H1 (cell line): ENCODE measurements at regions not wholly inside any gene's neighbourhood (a gene's known extent, or its start where the extent isn't known, plus 50 kb on each side); places are given as distances from the start of the nearest gene placed in this dataset.

Experiments
- CTCF ChIA-PET: fragments of 300-600 bp; sonication (Branson Sonifier 250); formaldehyde crosslinking; loops from one replicate; lab custom pipeline; 2021; ENCODE audit not compliant: partially characterized antibody; lab: Charles Lee
- POLR2A ChIA-PET: fragments of 300-600 bp; sonication (Branson Sonifier 250); formaldehyde crosslinking; loops from one replicate; lab custom pipeline; 2021; ENCODE audit warnings: inconsistent platforms; ENCODE audit not compliant: partially characterized antibody; lab: Charles Lee
- DNase-seq, 2 experiments: peaks; one replicate each; pipeline versions ENCODE4 v3.0.0 to v3.0.0-alpha.2; 2010 to 2022; ENCODE audit warnings: low spot score in 2 of 2, low read depth in 1 of 2, mixed read lengths in 1 of 2
- FAIRE-seq: peaks from 2 replicates; lab custom pipeline; 2011; peaks lifted over from hg19 to GRCh38; lab: Jason Lieb, UNC
- H2AFZ ChIP-seq: 2 replicates; pipeline ENCODE4 v1.8.1; 2012; ENCODE audit warnings: low read length, inconsistent platforms
- H2AK5ac ChIP-seq: 2 replicates; pipeline ENCODE4 v1.6.1; 2013; ENCODE audit warnings: low read depth, low read length
- H2BK120ac ChIP-seq: replicated peaks from 2 replicates; pipeline ENCODE3; 2013; ENCODE audit warnings: low read depth, low read length, inconsistent platforms
- H2BK12ac ChIP-seq: 2 replicates; pipeline ENCODE4 v1.6.1; 2013; ENCODE audit warnings: low read depth, low read length
- H2BK15ac ChIP-seq: 2 replicates; pipeline ENCODE4 v1.6.1; 2013; ENCODE audit warnings: low read length
- H2BK20ac ChIP-seq: 2 replicates; pipeline ENCODE4 v1.6.1; 2013; ENCODE audit warnings: low read length
- H2BK5ac ChIP-seq: 2 replicates; pipeline ENCODE4 v1.6.1; 2013; ENCODE audit warnings: low read depth, low read length
- H3K14ac ChIP-seq: 2 replicates; pipeline ENCODE4 v1.6.1; 2013; ENCODE audit warnings: inconsistent platforms; ENCODE audit not compliant: insufficient read length
- H3K18ac ChIP-seq: 2 replicates; pipeline ENCODE4 v1.6.1; 2013; ENCODE audit warnings: low read length; ENCODE audit errors: extremely low read depth
- H3K23ac ChIP-seq: 2 replicates; pipeline ENCODE4 v1.6.1; 2013; ENCODE audit warnings: inconsistent platforms; ENCODE audit not compliant: insufficient read length
- H3K23me2 ChIP-seq: 2 replicates; pipeline ENCODE4 v1.6.1; 2013; ENCODE audit warnings: low read depth, low read length
- H3K27ac ChIP-seq: 2 replicates; pipeline ENCODE4 v1.6.1; 2011; ENCODE audit warnings: low read depth, low read length, inconsistent platforms
- H3K27me3 ChIP-seq, 4 experiments: replicated peaks in 1 of 4; 1 replicate in 1 of 4; 2 replicates in 3 of 4; pipeline versions ENCODE4 v1.6.1 to v1.8.1; 2011 to 2013; ENCODE audit warnings: low read length in 3 of 4, mild to moderate bottlenecking in 3 of 4, inconsistent platforms in 2 of 4, mixed read lengths in 2 of 4, moderate library complexity in 1 of 4; ENCODE audit not compliant: control insufficient read depth in 3 of 4, insufficient read depth in 3 of 4; ENCODE audit errors: extremely low read depth in 1 of 4
- H3K36me3 ChIP-seq, 4 experiments: 2 replicates each; pipeline versions ENCODE4 v1.6.1 to v1.8.1; 2011 to 2013; ENCODE audit warnings: mild to moderate bottlenecking in 4 of 4, low read length in 3 of 4, moderate library complexity in 2 of 4, control low read depth in 1 of 4, inconsistent platforms in 1 of 4; ENCODE audit not compliant: insufficient read depth in 4 of 4, control insufficient read depth in 2 of 4
- H3K4ac ChIP-seq: replicated peaks from 2 replicates; pipeline ENCODE3; 2013; ENCODE audit warnings: low read length, low read depth, mixed read lengths, inconsistent platforms; ENCODE audit not compliant: insufficient read length
- H3K4me1 ChIP-seq, 4 experiments: replicated peaks in 1 of 4; 1 replicate in 1 of 4; 2 replicates in 3 of 4; pipeline versions ENCODE4 v1.6.1 to v1.8.1; 2011 to 2013; ENCODE audit warnings: low read length in 3 of 4, inconsistent platforms in 2 of 4, mixed read lengths in 1 of 4; ENCODE audit not compliant: insufficient read depth in 4 of 4, control insufficient read depth in 3 of 4
- H3K4me2 ChIP-seq, 2 experiments: 2 replicates each; pipeline versions ENCODE4 v1.6.1 to v1.8.1; 2011 to 2013; ENCODE audit warnings: low read depth in 2 of 2, low read length in 2 of 2, control low read depth in 1 of 2, inconsistent platforms in 1 of 2, mild to moderate bottlenecking in 1 of 2; ENCODE audit not compliant: insufficient read depth in 1 of 2
- H3K4me3 ChIP-seq, 4 experiments: fragments of 200-600, 300-600 bp in 1 of 4; sonication (generic), shearing (Covaris generic), sonication (Bioruptor Twin) in 1 of 4; 2 replicates each; pipeline versions ENCODE4 v1.5.1 to v1.8.1; 2011 to 2016; ENCODE audit warnings: low read length in 4 of 4, low read depth in 3 of 4, control low read depth in 2 of 4, inconsistent platforms in 2 of 4, mild to moderate bottlenecking in 2 of 4, mixed read lengths in 1 of 4, moderate library complexity in 1 of 4; ENCODE audit not compliant: insufficient read depth in 2 of 4; ENCODE audit errors: extremely low read depth in 1 of 4
- H3K56ac ChIP-seq: replicated peaks from 2 replicates; pipeline ENCODE3; 2013; ENCODE audit warnings: low read depth, mild to moderate bottlenecking, mixed read lengths, low read length, inconsistent platforms; ENCODE audit not compliant: insufficient read length
- H3K79me1 ChIP-seq: 2 replicates; pipeline ENCODE4 v1.6.1; 2013; ENCODE audit warnings: low read depth, low read length, control low read depth
- H3K79me2 ChIP-seq, 2 experiments: 2 replicates each; pipeline versions ENCODE4 v1.6.1 to v1.8.1; 2012 to 2013; ENCODE audit warnings: low read length in 2 of 2, mild to moderate bottlenecking in 2 of 2, inconsistent platforms in 1 of 2; ENCODE audit not compliant: insufficient read depth in 2 of 2, control insufficient read depth in 1 of 2
- H3K9ac ChIP-seq, 4 experiments: replicated peaks in 1 of 4; 1 replicate in 1 of 4; 2 replicates in 3 of 4; pipeline versions ENCODE4 v1.6.1 to v1.8.1; 2011 to 2013; ENCODE audit warnings: low read depth in 3 of 4, low read length in 3 of 4, control low read depth in 2 of 4, mild to moderate bottlenecking in 2 of 4, moderate library complexity in 2 of 4, inconsistent platforms in 1 of 4; ENCODE audit errors: extremely low read depth in 1 of 4
- H3K9me3 ChIP-seq, 2 experiments: 2 replicates each; pipeline versions ENCODE4 v1.6.1 to v1.8.1; 2012 to 2013; ENCODE audit warnings: mild to moderate bottlenecking in 2 of 2, moderate library complexity in 2 of 2, control low read depth in 1 of 2, inconsistent platforms in 1 of 2, low read depth in 1 of 2, low read length in 1 of 2, mixed read lengths in 1 of 2; ENCODE audit not compliant: insufficient read depth in 2 of 2
- H4K20me1 ChIP-seq, 2 experiments: replicated peaks in 1 of 2; 2 replicates each; pipeline versions ENCODE3 to v1.8.1; 2011 to 2013; ENCODE audit warnings: inconsistent platforms in 2 of 2, low read length in 2 of 2, mild to moderate bottlenecking in 1 of 2; ENCODE audit not compliant: insufficient read depth in 2 of 2, control insufficient read depth in 1 of 2
- H4K5ac ChIP-seq: 2 replicates; pipeline ENCODE4 v1.6.1; 2013; ENCODE audit warnings: low read length, low read depth, mixed read lengths, inconsistent platforms; ENCODE audit not compliant: insufficient read length
- H4K8ac ChIP-seq: 2 replicates; pipeline ENCODE4 v1.8.0; 2013; ENCODE audit warnings: mild to moderate bottlenecking, moderate library complexity, low read length, inconsistent platforms; ENCODE audit not compliant: insufficient read depth; ENCODE audit errors: extremely low read depth
- H4K91ac ChIP-seq: replicated peaks from 2 replicates; pipeline ENCODE3; 2013; ENCODE audit warnings: low read length, mixed read lengths, inconsistent platforms; ENCODE audit not compliant: insufficient read length
- ATF2 ChIP-seq: IDR thresholded peaks from 2 replicates; pipeline ENCODE4 v1.6.1; 2012; ENCODE audit warnings: low read length, inconsistent platforms
- FOSL1 ChIP-seq: IDR thresholded peaks from 2 replicates; pipeline ENCODE4 v1.6.1; 2011; ENCODE audit warnings: mild to moderate bottlenecking, low read depth, low read length, moderate library complexity; ENCODE audit not compliant: insufficient read depth
- HDAC6 ChIP-seq: IDR thresholded peaks from one replicate; pipeline ENCODE4 v1.7.1; 2012; ENCODE audit warnings: low read depth, mild to moderate bottlenecking, inconsistent platforms, low read length, moderate library complexity
- JUN ChIP-seq: IDR thresholded peaks from 2 replicates; pipeline ENCODE4 v1.6.1; 2011; ENCODE audit warnings: low read depth, mild to moderate bottlenecking, improper control_type of control experiment, low read length
- POU5F1 ChIP-seq: IDR thresholded peaks from 2 replicates; pipeline ENCODE4 v1.6.1; 2011; ENCODE audit warnings: low read depth, mild to moderate bottlenecking, low read length, moderate library complexity
- RBBP5 ChIP-seq: IDR thresholded peaks from 2 replicates; pipeline ENCODE4 v1.7.1; 2012; ENCODE audit warnings: low read depth, mild to moderate bottlenecking, inconsistent platforms, low read length, moderate library complexity, borderline replicate concordance
- SIN3A ChIP-seq, 2 experiments: IDR thresholded peaks in 1 of 2; conservative IDR thresholded peaks in 1 of 2; 2 replicates each; pipeline ENCODE4 v1.6.1; 2011 to 2012; ENCODE audit warnings: low read length in 2 of 2, improper control_type of control experiment in 1 of 2, low read depth in 1 of 2, mild to moderate bottlenecking in 1 of 2
- SP1 ChIP-seq: IDR thresholded peaks from 2 replicates; pipeline ENCODE4 v1.6.1; 2011; ENCODE audit warnings: low read depth, low read length
- TBP ChIP-seq: IDR thresholded peaks from 2 replicates; pipeline ENCODE4 v1.6.1; 2011; ENCODE audit warnings: low read depth, low read length, improper control_type of control experiment
- TCF12 ChIP-seq: IDR thresholded peaks from 2 replicates; pipeline ENCODE4 v1.6.1; 2011; ENCODE audit warnings: low read depth, mild to moderate bottlenecking, low read length
- TEAD4 ChIP-seq: IDR thresholded peaks from 2 replicates; pipeline ENCODE4 v1.6.1; 2012; ENCODE audit warnings: low read depth, low read length, inconsistent platforms, mixed read lengths
- WGBS, 2 experiments: shearing (Covaris generic) in 1 of 2; methylation state at CpG; one replicate each; pipeline versions ENCODE4 v1.1.6 to v1.1.7; 2013 to 2015; ENCODE audit warnings: low lambda C conversion rate in 2 of 2, mixed read lengths in 2 of 2, inconsistent platforms in 1 of 2, low coverage in 1 of 2, missing lambda C conversion rate in 1 of 2; ENCODE audit not compliant: insufficient replicate concordance in 2 of 2, insufficient coverage in 1 of 2, insufficient read length in 1 of 2; ENCODE audit errors: extremely low coverage in 1 of 2, missing lambda C conversion rate in 1 of 2; 5-methylcytosine and 5-hydroxymethylcytosine counted together

- Histone ChIP-seq H3K79me1 (no peaks in the 10 kb centered on the region), H2BK120ac (no peak overlapping the region), H3K18ac (no peak overlapping the region), H3K27ac (no peak overlapping the region), H2AFZ (no peak overlapping the region), H2BK15ac (no peak overlapping the region), H3K9ac (no peak overlapping the region), H3K9me3 (no peaks in the 10 kb centered on the region), H4K20me1 (no peaks in the 10 kb centered on the region), H3K4me3 (no peak overlapping the region), H3K23ac (no peak overlapping the region), H3K27me3 (no peaks in the 10 kb centered on the region), H2BK12ac (no peak overlapping the region), H3K14ac (no peak overlapping the region), H3K36me3 (no peaks in the 10 kb centered on the region), H2BK20ac (no peak overlapping the region), H2AK5ac (no peak overlapping the region), H2BK5ac (no peak overlapping the region), H3K4me2 (no peak overlapping the region), H3K56ac (no peak overlapping the region), H4K5ac (no peak overlapping the region), H4K91ac (no peak overlapping the region), H3K23me2 (no peaks in the 10 kb centered on the region), H3K79me2 (no peaks in the 10 kb centered on the region), H3K4ac (no peak overlapping the region), H3K4me1 (no peaks in the 10 kb centered on the region), H4K8ac (peak overlapping the region; percentile 82; the same call in 1 of the 2 replicates)
- 87% methylated on average over 7 of the region's 7 CpGs; no CpG with 5 or more reads in 1 of the 2 experiments for WGBS, 2 experiments
- TF ChIP-seq ATF2 (no peak), TEAD4 (no peak), FOSL1 (no peak), TBP (no peak), HDAC6 (no peak), JUN (no peak), RBBP5 (no peak), SP1 (no peak), POU5F1 (no peak), TCF12 (no peak), SIN3A (conservative IDR thresholded peaks at IDR 0.05 in 1 of 2, IDR thresholded peaks at IDR 0.05 in 1 of 2; ENCODE audit: low read depth in 1 of 2, low read length in 2 of 2) (no peak)
- ChIA-PET POLR2A (no interaction called here), CTCF (no interaction called here)
- DNase-seq (no peak), FAIRE-seq (no peak)
Measured at GRCh38 chr4:165588534-165589315, 209.9 kb downstream of the CPE start.
